Suprapubic skin (tissue), 4 donors: ENCODE measurements at regions not wholly inside any gene's neighbourhood (a gene's known extent, or its start where the extent isn't known, plus 50 kb on each side); places are given as distances from the start of the nearest gene placed in this dataset.
"Not testable (repeated sequence)": the region's sequence is repeated elsewhere in the genome, so short reads cannot be mapped to it uniquely, and the experiment has no call there.

Source experiments
- EP300 ChIP-seq: sonication (generic); formaldehyde crosslinking; IDR thresholded peaks from one replicate; pipeline ENCODE4 v1.6.1; 2017; ENCODE audit warnings: antibody characterized with exemption
- POLR2A ChIP-seq, 2 donors: fragments of 450-650 bp; IDR thresholded peaks; one replicate each; pipeline ENCODE4 v1.6.1; 2017; ENCODE audit warnings: antibody characterized with exemption in 2 of 2, mild to moderate bottlenecking in 2 of 2, moderate library complexity in 2 of 2
- POLR2AphosphoS5 ChIP-seq, 3 donors: sonication (generic); formaldehyde crosslinking; IDR thresholded peaks; one replicate each; pipeline ENCODE4 v1.6.1; 2017; ENCODE audit warnings: antibody characterized with exemption in 3 of 3
- TF ChIP-seq, protein P1 (sequence below), 2 donors: fragments of 200-600 bp in 1 of 2; fragments of 450-650 bp in 1 of 2; sonication (generic) in 1 of 2; IDR thresholded peaks; one replicate each; pipeline ENCODE4 v1.5.1; 2016 to 2019; ENCODE audit warnings: antibody characterized with exemption in 2 of 2, mild to moderate bottlenecking in 1 of 2, moderate library complexity in 1 of 2

DNA sequence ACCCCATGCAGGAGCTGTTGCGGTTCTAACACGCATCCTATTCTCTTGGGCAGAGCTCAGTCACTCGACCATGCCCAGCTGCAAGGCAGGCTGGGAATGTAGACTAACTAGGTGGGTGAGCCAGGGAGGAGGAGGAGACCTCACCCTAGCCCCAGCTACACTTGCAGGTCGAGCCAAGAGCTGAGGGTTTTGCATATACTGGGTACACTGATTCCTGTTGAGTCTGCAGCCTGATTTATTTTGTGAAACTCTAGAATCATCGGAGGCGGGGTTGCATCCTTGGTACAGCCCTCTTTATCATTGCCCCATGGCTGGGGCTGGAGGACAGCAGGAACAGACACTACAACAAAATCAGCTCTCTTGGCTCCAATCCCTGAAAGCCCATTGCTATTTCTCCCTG, 93.8 kb upstream of the DPP6 start:
- not testable (repeated sequence) for TF ChIP-seq POLR2A (IDR thresholded peaks at IDR 0.05); EP300; POLR2AphosphoS5 (IDR thresholded peaks at IDR 0.05)
- TF ChIP-seq, protein P1, sequence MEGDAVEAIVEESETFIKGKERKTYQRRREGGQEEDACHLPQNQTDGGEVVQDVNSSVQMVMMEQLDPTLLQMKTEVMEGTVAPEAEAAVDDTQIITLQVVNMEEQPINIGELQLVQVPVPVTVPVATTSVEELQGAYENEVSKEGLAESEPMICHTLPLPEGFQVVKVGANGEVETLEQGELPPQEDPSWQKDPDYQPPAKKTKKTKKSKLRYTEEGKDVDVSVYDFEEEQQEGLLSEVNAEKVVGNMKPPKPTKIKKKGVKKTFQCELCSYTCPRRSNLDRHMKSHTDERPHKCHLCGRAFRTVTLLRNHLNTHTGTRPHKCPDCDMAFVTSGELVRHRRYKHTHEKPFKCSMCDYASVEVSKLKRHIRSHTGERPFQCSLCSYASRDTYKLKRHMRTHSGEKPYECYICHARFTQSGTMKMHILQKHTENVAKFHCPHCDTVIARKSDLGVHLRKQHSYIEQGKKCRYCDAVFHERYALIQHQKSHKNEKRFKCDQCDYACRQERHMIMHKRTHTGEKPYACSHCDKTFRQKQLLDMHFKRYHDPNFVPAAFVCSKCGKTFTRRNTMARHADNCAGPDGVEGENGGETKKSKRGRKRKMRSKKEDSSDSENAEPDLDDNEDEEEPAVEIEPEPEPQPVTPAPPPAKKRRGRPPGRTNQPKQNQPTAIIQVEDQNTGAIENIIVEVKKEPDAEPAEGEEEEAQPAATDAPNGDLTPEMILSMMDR (IDR thresholded peaks at IDR 0.05): not testable (repeated sequence)
